AG09319 (cell line): ENCODE measurements at regions not wholly inside any gene's neighbourhood (a gene's known extent, or its start where the extent isn't known, plus 50 kb on each side); places are given as distances from the start of the nearest gene placed in this dataset.

Experiments used
- DNase-seq: peaks from one replicate; pipeline ENCODE4 v3.0.0-alpha.2; 2010; ENCODE audit warnings: low read depth; ENCODE audit errors: extremely low read depth
- TF ChIP-seq, protein P1 (sequence below): IDR thresholded peaks from 2 replicates; pipeline ENCODE4 v1.5.1; 2011; ENCODE audit warnings: low read depth, mild to moderate bottlenecking, inconsistent platforms, low read length, moderate library complexity

DNA sequence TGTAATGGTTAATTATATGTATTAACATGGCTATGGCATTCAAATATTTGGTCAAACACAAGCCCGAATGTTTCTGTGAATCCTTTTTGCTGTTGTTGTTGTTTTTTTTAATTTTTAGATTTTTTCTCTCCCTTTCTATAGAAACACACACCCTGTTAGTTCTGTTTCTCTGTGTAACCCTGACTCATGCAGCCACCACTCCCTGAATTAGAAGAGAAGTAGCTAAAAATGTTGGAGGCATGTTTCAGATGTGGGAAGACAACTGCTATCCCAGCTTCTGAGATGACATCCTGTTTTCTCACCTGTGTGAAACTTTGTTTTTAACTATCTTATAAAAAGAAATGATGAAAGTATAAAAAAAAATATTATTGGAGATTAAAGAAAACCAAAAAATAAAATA is 219.6 kb upstream of the RGPD4 start:
- TF ChIP-seq, protein P1, sequence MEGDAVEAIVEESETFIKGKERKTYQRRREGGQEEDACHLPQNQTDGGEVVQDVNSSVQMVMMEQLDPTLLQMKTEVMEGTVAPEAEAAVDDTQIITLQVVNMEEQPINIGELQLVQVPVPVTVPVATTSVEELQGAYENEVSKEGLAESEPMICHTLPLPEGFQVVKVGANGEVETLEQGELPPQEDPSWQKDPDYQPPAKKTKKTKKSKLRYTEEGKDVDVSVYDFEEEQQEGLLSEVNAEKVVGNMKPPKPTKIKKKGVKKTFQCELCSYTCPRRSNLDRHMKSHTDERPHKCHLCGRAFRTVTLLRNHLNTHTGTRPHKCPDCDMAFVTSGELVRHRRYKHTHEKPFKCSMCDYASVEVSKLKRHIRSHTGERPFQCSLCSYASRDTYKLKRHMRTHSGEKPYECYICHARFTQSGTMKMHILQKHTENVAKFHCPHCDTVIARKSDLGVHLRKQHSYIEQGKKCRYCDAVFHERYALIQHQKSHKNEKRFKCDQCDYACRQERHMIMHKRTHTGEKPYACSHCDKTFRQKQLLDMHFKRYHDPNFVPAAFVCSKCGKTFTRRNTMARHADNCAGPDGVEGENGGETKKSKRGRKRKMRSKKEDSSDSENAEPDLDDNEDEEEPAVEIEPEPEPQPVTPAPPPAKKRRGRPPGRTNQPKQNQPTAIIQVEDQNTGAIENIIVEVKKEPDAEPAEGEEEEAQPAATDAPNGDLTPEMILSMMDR: no peak
- no peak for DNase-seq

DNA sequence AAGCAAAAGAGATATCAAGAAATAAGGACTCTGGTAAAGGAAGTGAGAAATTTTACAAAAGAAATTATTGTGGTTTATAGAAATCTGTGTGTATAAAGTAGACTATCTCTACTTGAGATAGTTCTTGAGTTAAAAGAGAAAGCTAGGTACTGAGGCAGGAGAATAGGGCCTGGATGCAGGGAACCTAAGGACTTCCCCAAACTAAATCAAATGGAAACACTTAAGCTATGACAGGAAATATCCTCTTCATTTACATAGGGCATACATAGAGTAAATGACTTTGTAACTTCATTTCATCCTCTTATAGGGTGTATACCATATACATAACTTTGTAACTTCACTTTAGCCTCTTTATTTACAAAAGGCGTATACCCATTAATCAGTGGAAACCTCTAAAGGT is 219.2 kb upstream of the RGPD4 start:
- DNase-seq: no peak
- TF ChIP-seq, protein P1: no peak

DNA sequence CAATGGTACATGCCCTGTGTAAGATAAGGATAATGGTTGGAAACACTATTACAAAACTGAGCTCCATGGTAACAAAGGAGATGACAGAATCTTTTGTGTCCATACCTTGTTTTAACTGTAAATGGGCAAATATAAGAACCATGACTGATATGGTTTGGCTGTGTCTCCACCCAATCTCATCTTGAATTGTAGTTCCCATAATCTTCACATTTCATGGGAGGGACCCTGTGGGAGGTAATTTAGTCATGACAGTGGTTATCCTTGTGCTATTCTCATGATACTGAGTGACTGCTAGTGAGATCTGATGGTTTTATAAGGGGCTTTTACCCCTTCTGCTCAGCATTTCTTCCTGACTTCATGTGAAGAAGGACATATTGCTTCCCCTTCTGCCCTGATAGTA is 211.7 kb upstream of the RGPD4 start:
- DNase-seq: no peak
- TF ChIP-seq, protein P1: no peak

DNA sequence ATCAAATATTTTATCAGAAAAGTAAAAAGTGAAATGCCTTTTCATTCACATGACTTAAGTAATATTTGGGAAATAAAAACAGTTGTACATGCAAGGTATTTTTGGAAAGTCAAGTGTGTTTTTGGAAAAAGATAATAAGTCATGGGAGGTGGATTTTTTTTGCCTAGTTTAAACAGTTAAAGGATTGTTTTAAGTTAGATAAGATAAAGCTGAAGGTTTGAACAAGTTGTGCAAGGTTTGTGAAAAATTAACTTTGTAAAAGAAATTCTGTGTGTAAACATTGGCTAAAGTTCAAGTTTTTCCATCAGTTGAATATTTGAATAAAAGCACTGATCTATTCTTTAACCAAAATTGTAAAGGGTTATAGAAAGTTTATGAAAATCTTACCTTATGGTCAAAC is 207.9 kb upstream of the RGPD4 start:
- no peak for DNase-seq
- TF ChIP-seq, protein P1: no peak

DNA sequence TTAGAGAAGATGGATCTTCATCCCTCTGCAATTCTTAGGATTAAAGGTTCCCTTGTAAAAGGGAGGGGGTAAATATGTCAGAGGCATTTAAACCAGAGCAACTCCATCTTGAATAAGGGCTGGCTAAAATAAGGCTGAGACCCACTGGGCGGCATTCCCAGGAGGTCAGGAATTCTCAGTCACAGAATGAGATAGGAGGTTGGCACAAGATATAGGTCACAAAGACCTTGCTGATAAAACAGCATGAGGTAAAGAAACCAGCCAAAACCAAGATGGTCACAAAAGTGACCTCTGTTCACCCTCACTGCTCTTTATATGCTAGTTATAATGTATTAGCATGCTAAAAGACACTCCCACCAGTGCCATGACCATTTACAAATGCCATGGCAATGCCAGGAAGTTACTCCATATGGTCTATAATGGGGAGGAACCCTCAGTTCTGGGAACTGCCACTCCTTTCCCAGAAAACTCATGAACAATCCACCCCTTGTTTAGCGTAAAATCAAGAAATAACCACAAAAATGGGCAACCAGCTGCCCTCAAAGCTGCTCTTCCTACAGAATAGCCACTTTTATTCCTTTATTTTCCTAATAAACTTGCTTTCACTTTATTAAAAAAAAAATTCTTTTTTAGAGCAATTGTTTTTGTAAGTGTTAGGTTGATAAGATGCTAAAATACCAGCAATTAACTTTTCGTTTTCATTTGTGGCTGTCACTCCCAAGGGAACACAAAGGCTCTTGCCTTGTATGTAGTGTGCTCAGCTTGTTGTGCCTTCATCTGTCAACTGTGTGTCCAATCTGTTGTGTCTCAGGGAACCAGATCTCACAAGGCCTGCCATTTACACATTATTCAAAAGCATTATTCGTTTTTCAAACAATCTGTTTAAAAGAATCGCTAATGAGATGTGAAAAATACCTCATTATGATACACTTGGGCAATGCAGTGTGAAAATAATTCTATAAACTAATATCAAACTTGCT is 205.2 kb upstream of the RGPD4 start:
- TF ChIP-seq, protein P1: no peak

DNA sequence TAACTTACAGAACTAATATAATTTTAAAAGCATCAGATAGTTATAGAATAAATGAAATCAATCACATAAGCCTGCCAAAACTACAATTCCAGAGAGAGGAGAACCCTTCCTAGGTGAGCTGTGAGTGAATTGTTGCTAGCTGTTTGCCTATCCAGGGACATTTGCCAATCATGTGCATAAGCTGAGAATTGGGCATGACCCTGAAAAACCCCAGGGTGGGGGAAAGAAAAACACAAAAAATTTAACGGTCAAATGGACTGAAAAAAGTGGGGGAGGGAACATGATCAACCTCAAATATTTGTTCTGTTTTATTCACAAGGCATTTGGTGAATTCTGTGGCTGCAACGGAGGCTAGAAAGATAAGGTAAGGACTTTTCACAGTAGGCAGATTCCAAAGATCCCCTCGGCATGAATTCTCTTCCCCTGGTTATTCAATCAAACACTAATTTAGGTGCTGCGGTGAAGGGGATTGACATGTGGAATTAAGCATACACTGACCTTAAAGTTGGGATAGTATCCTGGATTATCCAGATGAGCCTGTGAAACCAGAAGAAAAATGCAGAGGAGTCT is 203.9 kb upstream of the RGPD4 start:
- TF ChIP-seq, protein P1: no peak

More for the DNA sequence above, 205.2 kb upstream of the RGPD4 start:
- no peak for DNase-seq

DNA sequence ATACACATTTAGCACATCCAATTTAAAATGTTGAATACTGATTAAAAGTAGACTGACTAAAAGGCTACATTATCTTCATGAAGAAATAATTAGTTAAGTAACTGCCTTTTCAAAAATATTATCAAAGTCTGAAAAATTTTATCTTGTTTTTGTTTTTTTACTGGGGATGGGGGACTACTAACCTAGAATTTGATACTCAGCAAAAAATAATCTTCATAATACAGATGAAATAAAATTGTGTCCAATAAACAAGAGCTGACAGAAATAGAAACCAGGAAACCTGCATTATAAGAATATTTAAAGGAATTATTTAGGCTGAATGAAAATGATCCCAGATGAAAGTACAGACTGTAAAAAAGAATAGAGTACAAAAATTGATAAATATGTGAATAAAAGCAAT is 200.7 kb upstream of the RGPD4 start:
- TF ChIP-seq, protein P1: no peak
- DNase-seq: no peak

More for the DNA sequence above, 203.9 kb upstream of the RGPD4 start:
- DNase-seq: no peak
